HG03432 (cell line): ENCODE measurements at regions not wholly inside any gene's neighbourhood (a gene's known extent, or its start where the extent isn't known, plus 50 kb on each side); places are given as distances from the start of the nearest gene placed in this dataset.

ENCODE experiments used
- ATAC-seq: cut with Tn5 transposase; IDR thresholded peaks from one replicate; pipeline ENCODE4 v1.9.1; 2021; ENCODE audit warnings: mild to moderate bottlenecking, moderate library complexity; ENCODE audit not compliant: unreplicated experiment

DNA sequence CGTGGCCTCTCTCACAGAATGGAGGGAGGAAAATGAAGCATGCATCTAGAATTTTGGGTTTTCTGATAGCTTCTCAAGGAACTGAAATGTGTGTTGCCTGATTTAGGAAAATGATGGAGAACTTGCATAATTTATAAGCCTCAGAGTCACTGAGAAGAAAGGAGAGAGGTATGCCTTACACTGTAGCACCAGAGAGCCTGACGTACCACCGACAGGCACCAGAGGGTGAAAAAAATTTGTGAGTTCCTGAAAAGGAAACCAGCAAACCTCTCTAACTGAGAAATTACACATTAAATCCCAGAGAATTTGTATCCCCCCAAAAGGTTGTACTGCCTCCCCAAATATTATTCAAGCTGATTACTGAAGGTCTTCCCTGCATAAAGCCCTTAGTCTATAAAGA, 915.3 kb upstream of the SLITRK6 start:
- no peak for ATAC-seq

DNA sequence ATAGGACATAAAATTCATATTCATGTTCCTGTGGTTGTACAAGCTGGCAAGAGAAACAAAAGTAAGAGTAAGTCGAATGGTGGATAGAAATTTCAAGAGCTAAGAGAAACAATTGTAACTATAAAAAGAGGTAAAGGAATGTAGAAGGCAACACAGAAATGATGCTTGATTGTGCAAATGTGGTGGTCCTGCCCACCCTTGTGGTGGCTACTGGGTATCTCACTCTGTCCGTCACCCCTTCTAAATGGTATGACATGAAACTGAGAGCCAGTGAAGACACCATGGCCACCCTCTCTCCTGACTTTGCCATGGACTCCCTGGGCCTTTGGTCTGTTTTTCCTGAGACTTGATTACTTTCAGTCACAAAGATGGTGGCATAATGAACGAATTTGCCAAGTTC, 925.9 kb upstream of the SLITRK6 start:
- no peak for ATAC-seq

DNA sequence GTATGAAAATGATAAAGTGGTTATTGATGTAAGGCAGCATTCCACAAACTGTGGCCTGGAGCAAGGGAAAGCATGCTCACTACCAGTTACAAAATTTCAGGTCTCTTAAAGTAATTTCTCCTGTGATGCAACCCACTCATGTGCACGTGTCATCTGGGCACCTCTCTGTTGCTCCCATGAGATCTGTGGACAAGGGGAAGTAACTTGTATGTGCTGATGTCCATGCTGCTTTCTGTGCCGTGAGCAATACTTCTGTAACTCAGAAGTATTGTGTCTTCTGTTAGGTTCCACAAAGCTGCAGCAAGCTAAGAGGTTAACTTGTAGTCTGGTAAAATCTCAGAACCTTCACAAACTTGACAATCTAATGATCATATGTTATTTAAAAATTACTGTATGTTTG, 930.0 kb upstream of the SLITRK6 start:
- no peak for ATAC-seq

DNA sequence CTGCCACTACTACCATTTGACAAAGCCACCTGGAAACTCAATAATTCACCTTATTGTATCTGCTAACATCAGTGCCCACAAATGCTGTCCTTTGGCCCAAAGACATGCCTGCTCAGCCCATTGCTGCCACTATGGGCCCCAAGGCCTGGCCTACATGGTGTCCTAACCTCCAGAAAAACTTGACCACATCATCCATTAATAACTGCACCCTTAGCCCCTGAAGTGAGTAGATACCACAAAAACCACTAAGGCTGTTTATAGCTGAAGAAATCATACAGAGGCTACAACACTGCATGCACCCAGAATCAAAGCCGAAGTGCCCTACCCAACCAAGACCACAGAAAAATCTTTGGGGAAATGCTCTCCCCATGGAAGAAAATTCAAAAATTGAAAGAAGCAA, 932.8 kb upstream of the SLITRK6 start:
- ATAC-seq, result no peak

DNA sequence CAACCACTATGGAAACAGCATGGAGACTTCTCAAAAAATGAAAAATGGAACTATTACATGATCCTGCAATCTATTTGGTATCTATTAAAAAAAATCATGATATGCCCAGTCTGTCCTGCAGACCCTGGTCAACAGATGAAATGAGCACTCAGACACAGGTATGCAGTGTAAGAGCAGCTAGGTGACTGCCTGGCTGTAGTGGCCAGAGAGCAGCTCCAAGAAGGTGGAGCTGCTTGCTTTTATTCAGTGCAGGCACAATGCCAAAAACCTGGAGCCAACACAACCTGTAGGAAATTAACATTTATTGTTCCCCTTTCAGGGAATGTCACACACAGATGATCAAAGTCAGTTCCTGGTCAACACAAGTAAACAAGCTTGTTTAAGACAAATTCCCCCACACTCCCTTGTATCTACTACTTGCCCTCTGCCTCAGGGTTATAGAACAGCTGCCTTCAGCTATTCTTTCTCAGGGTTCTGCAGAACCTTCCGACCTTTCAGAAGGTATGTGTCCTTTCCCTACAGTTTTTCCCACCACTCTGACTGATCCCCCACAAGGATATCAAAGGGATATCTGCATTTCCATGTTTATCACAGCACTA, 933.7 kb upstream of the SLITRK5 start:
- ATAC-seq, result no peak

DNA sequence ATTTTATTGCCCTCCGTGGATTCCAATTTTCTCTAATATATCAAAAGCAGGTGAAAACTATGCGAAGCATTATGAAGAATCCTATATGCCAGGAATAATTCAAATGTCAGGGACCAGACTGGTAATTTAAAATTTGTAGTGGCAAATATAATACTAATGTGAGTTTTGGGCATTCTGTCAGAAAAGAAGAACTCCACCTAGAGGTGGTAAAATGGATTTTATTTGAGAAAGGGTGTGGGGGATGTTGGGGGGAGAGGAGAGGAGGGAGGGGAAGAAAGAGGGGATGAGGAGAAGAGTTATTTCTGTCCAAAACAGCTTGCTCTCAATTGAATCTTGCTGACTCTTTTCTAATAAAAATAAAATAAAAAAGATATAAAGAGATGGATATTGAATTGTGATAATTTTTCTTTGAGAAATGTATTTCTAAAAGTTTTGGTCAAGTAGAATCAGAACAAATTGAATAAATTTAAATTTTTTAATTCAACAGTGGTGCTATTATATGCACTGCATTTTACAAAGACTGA, 929.3 kb upstream of the SLITRK5 start:
- no peak for ATAC-seq

DNA sequence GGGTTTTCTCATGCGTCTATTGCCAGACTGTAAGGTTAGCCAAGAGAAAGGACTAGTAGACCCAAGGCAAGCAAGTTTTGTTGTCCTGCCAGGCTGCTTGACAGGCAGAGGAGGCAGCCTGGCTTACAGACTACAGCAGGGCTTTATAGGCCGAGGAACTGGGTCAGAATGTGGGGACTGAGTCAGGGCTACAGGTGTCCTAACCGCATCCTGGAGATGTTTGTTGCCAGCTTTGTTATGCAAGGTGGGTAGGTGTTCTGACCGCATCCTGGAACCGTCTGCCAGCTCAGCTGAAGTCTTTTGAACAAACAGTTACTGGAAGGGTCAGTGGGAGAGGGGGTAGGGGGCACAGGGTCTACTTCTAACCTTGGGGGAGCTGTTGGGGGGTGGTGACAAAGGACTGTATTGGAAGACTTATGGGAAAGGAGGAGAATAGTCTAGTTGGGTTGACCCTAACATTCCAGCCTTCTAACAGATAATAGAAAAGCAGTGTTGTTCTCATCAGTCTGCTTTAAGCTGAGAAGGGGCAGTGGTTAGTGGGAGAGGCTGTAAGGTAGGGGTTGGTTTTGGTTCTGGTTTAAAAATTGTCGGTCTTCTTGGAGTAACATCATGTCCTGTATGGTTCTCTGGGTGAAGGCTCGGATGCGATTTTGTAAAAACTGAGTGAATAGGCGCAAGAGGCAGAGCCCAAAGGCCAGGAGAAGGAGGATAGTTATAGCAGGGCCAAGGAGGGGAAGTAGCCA, 913.8 kb upstream of the SLITRK5 start:
- no peak for ATAC-seq

DNA sequence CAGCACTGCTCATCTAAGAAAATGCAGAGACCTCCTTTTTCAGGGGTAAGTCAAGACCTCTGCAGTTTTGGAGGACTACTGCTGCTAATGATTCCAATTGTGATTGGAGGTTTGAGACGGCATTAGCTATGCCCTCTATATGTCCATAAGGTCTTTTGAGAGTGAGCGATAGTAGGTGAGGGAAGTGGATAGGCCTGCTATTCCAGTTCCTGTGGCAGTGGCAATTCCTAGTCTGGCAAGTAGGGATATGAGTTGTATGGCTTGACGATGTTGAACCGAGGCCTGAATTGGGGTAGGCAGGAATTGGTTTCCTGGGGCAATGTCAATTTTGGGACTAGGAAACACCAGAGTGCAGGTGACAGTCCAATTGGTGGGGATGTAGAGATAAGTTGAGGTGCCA, 913.1 kb upstream of the SLITRK5 start:
- no peak for ATAC-seq

DNA sequence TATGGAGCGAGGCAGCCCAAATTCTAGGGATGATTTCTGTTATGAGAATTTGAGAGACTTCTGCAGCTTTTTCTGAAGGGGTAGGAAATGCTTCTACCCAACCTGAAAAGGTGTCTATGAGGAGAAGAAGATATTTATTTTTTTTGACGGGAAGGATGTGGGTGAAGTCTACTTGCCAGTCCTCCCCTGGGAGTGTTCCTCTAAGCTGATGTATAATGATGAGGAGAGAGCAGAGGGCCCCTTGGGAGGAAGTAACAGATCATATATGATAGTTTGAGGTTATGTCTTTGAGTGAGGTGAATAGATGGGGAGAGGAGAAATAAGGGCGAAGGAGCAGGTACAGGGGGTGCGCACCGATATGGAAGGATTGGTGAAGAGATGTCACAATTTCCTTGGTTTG, 910.6 kb upstream of the SLITRK5 start:
- ATAC-seq, result no peak

DNA sequence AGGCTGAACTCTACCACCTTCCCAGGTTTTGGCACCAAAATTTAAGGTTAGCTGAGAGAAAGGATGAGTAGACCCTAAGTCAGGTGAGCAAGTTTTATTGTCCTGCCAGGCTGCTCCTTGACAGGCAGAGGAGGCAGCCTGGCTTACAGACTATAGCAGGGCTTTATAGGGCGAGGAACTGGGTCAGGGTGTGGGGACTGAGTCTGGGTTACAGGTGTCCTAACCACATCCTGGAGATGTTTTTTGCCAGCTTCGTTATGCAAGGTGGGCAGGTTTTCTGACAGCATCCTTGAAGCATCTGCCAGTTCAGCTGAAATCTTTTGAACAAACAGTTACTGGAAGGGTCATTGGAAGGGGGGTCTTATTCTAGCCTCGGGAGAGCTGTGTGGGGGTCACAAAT, 905.7 kb upstream of the SLITRK5 start:
- ATAC-seq, result no peak

DNA sequence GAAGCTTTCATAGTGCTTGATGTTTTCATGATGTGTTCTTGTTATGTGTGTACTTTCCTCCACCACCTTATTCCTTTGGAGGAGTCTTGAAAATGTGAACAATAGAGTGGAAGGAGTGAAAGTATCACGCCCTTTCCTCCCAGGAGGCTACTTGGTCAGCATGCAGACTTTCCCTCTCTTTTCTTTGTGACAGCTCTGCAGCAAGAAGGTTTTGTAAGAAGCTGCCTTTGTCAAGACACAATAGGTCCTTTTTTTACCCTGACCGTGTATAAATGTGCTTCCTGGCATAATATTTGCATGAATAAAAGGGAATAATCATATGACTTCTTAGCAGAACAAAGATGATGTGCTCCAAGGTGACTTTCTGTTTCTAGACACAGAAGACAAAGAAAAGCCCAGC, 882.6 kb upstream of the SLITRK5 start:
- no peak for ATAC-seq

DNA sequence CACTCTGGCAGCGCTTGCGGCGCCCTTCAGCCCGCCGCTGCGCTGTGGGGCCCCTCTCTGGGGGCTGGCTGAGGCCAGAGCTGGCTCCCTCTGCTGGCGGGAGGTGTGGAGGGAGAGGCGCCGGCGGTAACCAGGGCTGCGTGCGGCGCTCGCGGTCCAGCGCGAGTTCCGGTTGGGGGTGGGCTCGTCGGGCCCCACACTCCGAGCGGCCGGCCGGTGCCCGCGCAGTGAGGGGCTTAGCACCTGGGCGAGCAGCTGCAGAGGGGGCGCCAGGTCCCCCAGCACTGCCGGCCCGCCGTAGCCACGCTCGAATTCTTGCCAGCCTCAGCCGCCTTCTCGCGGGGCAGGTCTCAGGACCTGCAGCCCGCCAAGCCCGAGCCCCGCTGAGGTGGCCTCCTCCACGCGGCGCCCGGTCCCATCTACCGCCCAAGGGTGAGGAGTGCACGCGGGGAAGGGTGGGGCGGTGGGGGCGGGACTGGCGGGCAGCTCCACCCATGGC, 879.0 kb upstream of the SLITRK5 start:
- ATAC-seq, result no peak

DNA sequence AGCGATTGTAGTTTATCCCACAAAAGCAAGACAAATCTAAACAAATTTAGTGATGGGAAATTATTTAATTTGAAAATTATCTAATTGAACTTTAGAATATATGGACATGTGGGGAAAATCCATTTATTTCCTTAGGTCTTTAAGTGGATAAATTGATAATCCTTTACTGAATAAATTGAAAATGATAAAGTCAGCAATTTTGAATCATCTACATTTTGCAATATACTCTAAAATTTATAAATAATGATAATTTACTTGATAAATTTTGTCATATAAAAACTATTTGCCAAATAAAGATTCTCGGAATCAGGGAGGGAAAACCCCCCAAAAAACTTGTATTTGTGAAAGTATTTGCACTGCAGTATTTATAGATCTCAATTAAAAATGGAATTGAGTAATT, 875.3 kb upstream of the SLITRK5 start:
- ATAC-seq, result no peak

DNA sequence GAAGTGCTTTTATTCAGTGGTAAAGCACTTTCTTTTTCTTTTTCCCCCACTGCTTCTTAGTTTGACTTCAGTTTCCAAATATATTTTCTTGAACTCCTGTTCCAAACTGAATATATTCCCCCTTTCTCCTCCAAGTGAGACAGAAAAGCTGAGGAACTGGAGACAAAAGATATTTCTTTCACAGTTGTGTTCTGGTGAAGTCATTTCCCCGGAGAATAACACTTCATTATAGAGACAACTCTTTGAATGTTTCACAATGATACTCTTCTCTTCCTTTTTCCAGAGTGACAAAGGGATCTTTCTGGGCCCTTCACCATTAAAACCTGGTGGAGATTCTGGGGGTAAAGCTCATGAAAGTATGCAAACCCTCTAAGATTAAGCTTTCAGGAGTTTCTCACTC, 860.8 kb upstream of the SLITRK5 start:
- ATAC-seq, result no peak

DNA sequence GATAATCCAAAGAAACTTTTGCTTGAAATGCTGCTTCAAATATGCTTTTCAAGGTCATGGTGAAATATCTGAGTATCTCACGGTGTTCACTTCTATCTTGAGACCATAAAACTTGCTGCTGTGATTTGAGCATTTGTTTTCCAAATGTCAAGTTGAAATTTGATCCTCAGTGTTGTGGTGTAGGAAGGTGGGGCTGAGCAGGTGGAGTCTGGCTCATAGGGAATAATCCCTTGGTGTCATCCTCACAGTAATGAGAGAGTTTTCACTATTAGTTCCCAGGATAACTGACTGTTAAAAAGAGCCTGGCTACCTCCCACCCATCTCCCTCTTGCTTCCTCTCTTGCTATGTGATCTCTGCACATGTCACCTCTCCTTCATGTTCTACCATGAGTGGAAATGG, 858.0 kb upstream of the SLITRK5 start:
- no peak for ATAC-seq

DNA sequence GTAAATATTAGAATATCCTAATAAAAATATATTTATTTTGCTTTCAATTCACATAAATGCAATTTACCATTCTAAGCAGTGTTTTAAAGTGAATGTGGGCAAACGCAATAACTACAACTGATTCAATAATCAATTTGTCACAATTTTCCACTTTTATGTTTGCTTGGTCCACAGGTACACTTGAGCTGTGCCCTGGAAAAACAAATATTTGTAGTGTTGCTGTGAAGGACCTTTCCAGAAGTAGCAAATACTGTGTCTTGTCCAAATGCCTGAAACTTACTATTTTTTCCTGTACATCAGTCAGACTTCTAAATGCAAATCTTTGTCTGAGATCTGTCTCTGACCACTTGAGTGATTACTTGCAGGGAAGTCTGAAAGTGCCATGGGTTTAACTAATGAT, 845.8 kb upstream of the SLITRK5 start:
- ATAC-seq, result no peak

DNA sequence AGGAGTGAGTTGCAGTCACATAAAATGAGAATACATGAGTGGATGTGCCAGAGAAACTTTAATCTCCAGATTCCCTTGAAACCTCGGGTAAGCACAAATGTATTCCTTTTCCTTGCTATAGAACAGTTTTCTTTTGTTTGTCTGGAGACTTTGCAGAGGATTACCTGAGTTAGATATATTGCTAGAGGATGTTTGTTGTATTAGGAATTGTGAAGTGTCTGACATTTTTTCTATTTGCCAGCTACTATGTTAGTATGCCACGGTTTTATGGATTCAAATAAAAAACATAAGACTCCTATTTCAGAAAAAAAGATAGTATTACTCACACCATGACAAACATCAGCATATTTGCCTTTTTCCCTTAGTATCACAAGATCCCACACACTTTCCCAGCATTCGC, 844.9 kb upstream of the SLITRK5 start:
- no peak for ATAC-seq

DNA sequence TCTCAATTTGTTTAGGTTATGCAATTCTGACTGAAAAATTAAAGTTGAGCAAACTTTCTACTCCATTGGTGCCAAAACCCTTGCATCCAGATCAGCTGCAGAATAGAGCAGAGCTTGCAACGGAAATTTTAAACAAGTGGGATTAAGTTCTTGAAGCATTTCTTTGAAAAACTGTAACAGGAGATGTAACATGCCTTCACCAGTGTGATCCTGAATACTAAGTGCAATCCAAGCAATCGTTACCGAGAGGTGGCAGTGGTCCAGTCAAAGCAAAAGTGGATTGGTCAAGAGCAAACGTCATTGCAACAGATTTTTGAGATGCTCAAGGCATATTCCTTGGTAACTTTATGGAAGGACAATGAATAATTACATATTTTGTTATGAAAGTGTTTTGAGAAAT, 841.1 kb upstream of the SLITRK5 start:
- ATAC-seq, result no peak

DNA sequence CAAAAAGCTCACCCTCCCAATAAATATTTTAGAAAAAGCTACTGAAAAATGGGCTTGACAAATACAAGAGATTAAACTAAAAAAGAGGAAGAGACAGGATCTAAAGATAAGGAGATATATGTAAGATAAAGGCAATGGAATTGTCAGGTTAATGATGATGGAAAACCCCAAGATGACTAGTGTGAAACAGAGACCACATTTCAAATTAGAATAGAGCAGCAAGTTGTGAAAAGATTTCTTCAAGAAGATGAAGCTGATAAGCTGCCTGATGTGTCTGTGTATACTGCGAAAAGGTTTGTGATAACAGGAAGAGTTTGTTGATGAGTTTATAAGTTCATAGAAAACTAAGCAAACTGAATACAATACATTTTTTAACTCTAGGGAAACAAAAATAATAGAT, 840.1 kb upstream of the SLITRK5 start:
- no peak for ATAC-seq

DNA sequence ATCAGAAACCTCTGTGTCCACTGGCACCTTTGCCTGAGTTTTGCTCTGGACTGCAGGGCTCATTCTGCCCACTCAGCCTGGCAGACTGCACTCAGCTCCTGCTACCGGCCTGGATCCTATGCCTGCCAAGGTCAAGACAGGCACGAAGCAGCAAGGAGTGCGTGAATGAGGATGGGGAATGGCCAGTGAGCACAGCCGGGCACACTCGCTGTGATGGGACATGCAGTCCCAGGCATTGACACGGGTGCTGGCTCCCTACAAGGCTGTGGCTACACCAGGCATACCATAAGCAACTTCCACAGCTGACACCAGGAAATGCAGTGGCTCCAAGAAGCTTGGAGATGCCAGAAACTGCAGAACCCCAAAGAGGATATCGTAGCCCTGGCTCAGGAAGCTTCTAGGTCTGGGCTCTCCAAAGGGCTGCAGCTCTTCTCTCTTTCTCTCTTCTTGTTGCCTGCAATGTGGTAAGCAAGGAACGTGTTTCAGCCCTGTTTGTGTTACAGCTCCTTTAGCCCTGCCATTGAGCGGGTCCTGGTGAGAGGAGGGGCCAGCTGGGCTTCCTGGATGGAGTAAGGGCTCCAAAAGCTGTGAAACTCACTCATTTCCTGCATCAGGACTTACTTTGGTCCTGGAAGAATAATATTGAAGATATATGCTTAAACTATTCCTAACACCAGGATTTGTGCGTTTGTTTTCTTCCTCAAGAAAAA, 832.6 kb upstream of the SLITRK5 start:
- ATAC-seq, result no peak

DNA sequence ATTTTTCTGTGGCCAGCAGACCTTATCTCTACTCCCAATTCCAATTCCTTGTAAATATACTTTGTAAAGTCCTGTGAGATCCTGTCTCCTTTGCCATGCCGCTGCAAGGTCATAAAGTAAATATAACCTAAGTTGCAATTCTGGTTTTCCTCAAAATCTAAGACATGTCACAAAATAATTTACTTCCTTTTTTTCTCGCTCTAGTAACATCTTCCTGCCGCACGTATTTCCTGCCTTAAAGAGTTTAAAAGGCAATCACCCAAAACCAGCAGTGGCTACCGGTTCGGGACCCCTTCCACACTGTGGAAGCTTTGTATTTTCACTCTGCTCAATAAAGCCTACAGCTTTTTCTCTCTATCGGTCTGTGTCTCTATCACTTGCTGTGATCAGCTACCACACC, 832.0 kb upstream of the SLITRK5 start:
- no peak for ATAC-seq
